Stromal cell of bone marrow (primary cell): ENCODE measurements at regions not wholly inside any gene's neighbourhood (a gene's known extent, or its start where the extent isn't known, plus 50 kb on each side); places are given as distances from the start of the nearest gene placed in this dataset.

ENCODE experiments used
- DNase-seq: peaks from one replicate; pipeline ENCODE4 v3.0.0-alpha.2; 2012; ENCODE audit warnings: low read depth

DNA sequence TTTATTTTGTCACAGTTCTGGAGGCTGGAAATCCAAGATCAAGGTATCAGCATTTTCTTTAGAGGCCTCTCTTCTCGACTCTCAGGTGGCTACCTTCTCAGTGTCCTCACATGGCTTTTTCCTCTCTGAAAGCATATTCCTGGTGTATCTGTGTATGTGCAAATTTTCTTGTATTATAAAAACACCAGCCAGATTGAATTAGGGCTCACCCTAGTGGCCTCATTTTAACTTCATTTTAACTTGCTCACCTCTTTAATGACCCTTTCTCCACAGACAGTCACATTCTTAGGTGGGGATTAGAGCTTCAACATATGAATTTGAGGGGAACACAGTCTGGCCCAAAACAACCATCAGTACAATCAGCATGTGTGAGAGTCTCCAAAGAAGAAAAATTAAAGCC is 542.4 kb upstream of the FAM241A start:
- DNase-seq, result peak; percentile 9

DNA sequence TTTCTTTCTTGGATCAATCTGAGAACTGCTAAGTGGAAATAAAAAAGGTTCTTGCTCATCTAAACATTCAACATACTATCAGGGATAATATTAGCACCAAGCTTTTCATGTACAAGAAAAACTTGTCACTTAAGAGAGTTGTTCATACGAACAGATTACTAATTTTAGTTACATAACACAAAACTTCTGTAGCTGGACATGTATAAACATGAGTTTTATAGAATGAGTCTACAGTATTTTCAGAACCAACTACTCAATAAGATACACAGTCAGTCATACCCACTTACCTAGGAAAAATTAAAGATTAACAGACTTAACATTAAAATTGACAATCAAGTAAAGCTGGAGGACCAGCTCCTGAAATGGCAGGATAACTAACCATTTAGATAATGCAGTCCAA is 540.1 kb upstream of the FAM241A start:
- DNase-seq, result no peak

DNA sequence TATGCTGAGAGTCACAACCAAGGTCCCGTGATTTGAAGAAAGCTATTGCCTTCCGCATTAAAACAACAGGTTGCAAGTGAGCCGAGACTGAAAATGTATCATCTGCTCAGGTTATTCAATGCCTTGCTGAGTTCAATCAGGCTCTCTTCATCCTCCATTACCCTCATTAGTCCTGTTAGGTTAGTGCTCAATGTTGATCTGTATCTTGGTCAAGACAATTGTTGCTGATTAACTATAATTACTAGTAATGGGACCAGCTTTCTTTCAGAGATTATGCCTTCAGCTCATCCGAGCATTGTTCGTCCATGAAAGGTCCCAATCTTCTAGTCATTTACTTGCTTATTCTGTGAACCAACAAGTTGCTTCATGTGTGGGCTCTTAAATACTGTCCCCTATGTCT is 534.6 kb upstream of the FAM241A start:
- no peak for DNase-seq

DNA sequence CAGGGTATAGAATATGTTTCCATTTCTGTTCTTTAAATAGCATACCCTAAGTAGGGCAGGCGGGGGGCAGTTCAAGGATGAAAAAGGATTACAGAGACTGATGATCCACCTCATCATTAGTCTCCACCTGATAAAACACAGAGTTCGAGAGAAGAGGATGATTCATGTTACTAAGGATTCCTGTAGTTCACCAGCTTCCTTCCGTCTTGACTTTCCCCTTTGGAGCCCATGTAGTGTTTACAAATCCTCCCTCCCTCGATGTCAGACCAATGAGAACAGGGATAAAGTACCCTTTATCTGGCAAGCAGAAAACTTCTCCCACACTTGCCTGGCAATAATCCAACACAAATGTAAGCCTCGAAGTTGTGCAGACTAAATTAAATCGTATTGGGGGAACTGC is 526.3 kb upstream of the FAM241A start:
- no peak for DNase-seq

DNA sequence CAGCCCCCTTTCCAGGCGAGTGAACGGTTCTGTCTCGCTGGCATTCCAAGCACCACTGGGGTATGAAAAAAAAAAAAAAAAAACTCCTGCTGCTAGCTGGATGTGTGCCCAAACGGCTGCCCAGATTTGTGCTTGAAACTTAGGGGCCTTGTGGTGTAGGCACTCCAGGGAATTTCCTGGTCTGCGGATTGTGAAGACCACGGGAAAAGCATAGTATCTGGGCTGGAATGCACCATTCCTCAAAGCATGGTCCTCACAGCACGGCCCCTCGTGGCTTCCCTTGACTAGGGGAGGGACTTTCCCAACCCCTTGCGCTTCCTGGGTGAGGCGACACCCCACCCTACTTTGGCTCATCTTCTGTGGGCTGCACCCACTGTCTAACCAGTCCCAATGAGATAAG is 516.8 kb upstream of the FAM241A start:
- DNase-seq, result no peak

DNA sequence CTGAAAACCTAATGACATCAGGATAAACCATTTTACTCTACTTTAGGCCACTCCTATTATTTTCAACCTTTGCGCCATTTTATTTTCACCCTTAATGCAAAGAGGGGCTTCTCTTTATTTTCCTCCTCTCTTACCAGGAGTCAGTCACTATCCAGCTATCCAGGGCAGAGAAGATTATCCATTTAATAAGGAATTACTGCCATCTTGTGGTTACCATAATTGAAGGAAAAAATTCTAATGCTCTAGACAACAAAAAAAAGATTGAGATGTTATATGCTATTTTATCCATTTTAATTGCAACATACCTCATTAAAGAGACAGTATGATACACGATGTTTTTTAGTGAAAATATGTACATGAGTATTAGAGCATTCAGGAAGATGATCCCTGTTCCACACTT is 514.5 kb upstream of the FAM241A start:
- peak; percentile 25 for DNase-seq

DNA sequence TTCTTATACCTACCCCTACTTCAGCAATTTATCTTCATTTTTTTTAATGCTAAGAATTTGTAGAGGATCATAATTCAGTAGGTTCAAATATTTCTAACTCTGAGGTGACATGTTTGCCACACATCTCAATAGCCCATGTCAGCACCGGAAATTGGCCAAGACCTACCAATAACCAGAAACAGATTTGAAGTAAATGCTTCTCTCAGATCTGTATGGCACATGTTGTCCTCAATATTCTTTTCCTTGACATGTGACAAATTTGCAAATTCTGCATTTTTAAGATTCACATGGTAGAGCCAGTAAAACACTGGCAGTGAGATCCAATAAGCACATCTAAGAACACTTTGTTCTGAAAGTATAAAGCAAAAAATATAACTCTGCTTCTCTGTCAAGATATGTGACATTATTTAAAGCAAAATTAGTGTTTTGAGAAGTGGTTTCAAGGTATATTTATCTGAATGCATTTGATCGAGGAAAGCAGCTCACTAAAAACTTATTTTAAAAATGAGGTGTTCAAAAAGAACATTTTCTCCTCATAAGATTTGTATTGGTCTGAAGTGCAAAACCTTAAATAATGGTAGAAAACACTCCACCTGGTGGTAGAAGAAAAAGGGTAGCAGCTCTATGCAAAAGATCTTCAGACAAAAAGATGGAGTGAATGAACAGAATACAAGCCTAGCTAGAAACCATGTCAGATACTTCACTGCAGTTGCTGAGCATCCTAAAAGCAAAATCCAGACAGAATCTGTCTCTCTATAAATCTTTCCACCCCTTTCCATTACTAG is 513.8 kb upstream of the FAM241A start:
- no peak for DNase-seq

DNA sequence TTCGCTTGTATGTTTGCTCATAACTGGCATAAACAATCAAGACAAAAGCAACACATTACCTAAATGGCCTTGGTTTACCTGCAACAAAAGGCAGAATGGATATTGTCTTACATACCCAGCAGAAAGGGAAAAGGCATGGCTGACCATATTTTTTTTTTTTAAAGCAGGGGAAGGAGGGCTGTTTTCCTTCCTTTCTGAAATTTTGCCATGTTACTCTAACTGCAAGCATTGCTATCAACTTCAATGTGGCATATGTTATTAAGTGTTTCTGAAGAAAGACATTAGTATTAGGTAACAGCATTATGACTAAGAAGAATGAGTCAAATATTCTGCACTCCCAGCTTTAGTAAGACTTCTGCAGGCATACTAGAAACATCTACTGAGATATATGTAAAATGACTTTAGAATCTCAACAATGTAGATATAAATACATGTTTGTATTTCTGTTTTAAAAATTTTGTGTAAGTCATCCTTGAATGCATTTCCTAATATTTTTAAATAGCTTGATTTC is 512.6 kb upstream of the FAM241A start:
- no peak for DNase-seq

DNA sequence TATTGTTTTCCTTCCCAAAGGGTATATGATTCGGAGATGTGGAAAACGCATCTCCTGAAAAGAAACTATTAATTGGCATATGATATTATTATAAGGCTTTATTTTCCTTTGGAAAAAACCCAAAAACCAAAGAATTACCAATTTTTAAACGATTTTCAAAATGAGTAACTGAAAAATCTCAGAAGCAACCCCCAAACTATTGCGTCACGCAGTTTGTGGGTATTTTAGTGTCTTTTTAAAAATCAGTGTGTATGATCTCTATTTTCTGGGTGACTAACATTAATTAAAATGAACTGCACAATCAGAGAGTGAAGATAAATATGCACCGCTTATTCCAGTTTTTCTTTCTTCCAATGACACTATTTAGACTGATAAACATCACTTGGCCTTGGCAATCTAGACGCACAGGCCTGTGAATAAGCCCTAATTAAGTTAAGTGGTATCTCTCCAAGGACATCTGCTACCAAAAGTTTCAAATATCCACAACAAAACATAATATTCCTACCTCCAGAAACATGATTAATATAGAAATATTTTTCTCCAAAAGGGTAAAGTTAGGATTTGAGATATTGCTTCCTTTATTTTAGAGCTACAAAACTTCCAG is 511.5 kb upstream of the FAM241A start:
- DNase-seq, result no peak

DNA sequence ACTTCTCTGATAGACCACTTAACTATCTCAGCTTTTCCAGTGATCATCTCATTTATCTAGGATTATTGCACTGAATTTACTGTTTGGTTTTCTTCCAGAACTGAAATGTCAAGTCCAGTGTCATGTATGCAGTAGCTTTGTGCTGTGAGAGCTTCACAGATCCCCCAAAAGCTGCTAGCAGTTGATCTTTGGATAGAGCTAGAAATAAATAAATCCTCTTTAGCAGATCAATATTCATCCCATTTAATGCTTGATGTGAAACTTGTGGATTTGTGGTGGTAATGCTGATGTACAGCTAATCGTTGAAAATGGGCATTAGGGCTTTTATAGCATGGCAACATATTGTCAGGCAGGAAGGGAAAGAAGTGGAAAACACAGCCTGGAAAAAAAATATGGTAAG is 509.6 kb upstream of the FAM241A start:
- DNase-seq, result no peak

DNA sequence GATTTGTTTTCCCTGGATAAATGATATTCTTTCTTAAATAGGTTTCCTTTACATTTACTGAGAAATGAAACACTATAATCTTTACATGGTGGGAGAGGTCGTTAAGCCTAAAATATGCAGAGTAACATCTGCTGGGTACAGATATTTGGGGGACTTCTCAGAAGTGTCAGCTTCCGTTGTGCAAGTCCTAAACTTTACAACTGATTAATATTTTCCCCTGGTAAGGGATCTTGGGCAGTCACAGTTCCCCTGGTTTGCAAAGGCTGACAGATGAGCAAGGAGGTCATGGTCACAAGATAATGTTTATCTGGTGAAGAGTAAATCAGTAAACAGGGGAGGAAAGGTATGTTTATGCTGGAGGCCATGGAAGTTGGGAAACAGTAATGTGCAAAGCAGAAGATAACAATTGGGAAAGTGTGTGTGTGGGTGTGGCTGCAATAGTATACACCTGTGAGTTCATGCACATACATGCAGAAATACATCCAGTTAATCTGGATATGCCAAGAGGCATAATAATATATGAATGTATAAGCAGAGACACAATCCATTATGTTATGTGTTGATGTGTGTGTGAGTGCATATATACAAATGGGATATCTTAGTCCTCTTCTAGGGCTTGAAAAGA is 508.2 kb upstream of the FAM241A start:
- DNase-seq, result no peak

DNA sequence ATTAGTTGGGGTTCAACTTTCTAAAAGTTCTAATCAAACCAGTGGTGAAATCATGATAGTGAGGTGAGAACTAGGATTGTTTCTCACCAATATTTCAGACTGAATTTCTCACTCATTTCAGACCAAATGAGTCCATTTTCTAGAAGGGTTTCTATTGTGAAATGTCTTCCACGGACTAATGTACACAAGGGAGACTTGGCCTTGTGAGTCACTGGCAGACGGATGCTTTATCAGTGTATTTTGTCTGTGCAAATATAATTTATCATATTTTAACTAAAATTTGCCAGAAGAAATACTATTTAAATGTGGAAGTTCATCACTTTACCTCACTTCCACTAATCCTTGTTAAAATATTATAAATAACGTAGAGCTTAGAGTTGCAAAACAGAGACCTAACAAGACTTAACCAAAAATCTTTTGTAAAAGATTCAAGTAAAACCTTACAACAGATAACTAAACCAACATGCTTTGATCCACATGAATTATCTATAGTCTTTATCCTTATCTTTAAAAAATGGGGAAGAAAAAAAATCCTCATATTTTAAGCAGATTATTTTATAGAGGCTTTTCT is 506.0 kb upstream of the FAM241A start:
- peak; percentile 26 for DNase-seq

DNA sequence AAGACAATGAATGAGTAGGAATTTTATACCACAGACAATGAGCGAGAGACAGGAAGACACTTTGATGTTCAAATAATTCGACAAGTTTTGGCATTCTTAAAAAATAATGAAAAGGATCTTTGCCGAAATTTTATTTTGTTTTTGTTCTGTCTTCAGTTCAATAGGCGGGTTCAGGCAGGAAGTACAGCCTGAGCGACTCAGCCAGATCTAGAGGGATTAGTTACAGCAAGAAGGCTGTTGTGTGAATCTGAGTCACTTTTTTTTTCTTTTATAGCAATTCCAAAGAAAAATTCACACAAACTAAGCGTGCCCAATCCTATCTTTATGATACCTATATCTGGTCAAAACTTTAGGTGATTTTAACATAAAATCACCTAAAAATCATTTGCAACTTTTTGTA is 505.4 kb upstream of the FAM241A start:
- DNase-seq, result peak; percentile 33

DNA sequence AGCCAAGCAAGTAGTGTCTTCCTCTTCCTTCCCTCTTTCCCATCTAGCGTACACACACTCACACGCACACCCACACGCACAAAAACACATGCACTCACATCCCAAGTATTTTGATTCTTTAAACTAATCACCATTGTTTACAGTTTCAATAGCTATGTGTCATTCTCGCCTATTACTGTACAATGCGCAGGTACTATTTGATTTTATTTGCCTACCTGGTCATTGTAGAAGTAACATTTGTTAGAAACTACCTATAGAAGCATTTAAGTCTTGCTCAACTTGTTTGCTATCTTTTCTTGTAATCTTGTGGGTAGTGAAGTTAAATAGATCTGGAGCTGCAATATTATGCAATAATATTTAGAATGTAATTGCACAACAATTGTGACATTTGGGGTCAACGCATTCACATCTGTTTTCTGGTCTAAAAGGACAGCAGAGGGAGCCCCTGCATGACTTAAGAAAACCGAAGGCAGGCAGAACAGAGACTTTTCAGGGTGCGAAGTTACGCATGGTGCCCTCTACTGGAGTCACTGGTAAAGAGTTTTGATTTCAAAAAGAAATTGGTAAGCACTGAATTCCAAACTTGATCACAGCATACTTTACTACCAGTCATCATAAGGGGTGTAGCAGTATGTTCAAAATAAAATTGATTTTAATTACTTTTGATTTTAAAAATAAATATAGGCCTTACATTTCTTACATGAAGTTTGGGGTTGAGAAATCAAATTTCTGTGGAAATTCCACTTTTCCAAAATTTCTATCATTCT is 503.3 kb upstream of the FAM241A start:
- DNase-seq, result peak; percentile 73

DNA sequence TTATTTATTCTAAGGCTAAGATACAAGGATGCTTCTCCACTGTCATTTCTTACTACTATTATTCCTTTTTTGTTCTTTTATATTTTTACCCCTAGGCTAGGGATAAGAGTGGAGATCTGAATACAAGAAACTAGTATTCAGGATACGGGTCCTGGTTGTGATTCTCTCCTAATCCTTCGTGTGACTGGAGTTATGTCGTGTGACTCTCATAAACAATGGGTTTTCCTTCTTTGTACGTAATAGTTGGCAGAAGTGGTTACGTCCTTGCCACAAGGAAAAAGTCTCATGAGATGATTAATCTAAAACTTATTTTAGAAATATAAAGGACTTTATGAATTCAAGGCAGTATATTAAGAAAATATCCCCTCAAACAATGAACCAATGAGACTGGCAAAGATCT is 497.2 kb upstream of the FAM241A start:
- DNase-seq, result no peak

DNA sequence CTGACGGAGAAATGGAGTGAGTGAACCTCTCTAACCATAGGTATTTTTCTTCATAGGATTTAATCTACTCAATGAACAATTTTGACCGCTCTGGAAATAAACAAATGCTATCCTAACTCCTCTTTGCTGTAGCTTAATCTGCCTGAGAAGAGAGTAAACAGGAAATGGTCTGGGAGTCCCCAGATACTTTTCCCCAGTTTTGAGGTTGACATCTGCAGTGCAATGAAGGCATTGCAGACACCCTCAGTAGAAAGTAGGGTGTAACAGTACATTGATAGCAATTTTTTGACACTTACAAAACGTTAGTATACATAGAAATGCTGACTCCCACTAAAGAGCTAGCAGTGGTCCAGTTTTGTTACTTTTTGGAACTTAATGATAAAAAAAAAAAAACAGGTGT is 495.9 kb upstream of the FAM241A start:
- no peak for DNase-seq

DNA sequence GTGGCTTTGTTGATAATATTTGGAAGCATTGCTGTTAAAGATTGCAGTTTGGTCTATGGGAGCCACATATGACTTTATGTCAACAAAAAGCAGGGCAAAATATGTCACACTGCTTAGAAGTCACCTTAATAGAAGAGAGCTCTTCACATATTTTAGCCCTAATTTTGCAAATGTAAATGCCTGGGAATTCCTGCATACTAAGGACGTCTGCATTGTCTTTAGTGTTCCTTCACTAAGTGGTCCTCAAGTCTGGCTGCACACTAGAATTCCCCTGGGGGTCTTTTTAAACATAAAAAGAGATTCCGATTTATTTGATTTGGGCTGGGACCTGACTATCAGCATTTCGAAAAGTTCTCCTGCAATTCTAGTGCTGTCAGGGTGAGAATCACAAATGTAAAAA is 495.1 kb upstream of the FAM241A start:
- DNase-seq, result no peak

DNA sequence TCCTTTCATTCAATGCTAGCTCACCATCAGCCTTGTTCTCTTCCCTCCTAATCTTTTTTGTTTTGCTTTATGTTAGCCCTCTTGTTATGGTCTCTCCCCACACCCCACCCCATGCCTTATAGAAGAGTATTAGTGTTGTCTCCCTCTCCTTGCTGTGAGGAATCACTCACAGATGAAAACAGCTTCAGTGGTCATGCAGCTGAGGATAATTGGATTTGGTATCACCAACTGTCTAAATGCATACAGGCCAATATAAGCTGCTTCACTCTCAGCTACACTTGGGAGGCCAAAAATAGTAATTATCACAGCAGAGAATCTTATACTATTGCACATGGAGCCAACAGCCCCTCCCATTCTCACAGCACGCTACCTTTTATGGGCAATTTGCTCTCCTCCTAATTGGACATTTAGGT is 494.6 kb upstream of the FAM241A start:
- DNase-seq, result no peak

DNA sequence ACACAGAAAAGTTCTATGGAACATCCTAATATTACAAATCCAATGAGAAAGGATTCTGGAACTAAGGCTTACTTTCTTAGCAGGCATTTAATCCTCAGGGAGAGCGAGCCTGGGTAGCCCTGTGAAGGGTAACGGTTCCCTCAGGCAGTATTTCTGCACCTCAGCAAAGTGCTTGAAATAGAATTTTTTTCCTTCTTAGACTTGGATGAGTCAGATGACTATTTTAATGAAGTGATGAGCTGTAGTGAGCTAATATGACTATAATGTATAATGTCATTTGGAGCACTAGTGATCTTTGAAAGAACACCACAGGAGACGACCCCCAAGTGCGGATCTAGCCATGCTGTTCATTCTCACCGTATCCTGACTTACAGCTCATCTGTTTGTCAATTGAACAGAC is 493.0 kb upstream of the FAM241A start:
- DNase-seq, result no peak

DNA sequence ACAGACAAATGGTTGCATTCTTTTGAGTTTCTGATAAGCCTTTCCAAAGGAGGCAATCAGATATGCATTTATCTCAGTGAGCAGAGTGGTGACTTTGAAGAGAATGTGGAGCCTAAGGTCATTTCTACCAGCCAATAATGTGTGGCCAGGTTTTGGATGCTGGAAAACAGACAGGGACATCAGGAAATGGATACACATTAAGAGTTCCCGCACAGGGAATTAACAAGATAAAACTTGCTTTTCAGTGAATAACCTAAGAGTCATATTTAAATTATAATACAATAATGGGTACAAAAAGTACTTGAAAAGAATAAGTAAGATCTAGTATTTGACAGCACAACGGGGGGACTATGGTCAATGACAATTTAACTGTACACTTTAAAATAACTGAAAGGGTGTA is 492.3 kb upstream of the FAM241A start:
- no peak for DNase-seq

DNA sequence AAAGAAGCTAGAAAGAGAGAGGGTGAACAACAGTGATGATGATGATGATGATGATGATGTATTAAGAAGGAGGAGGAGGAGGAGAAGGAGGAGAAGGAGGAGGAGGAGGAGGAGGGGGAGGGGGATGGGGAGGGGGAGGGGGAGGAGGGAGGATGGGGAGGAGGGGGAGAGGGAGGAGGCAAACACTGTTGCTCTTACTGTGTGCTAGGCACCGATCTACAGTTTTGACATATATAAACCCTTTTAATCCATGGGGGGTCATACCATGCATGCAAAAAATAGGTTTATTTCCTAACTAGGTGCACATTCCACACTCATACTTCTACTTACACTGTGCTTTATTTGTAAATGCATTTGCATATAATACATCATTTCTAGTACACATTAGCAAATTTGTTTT is 482.8 kb upstream of the FAM241A start:
- no peak for DNase-seq

DNA sequence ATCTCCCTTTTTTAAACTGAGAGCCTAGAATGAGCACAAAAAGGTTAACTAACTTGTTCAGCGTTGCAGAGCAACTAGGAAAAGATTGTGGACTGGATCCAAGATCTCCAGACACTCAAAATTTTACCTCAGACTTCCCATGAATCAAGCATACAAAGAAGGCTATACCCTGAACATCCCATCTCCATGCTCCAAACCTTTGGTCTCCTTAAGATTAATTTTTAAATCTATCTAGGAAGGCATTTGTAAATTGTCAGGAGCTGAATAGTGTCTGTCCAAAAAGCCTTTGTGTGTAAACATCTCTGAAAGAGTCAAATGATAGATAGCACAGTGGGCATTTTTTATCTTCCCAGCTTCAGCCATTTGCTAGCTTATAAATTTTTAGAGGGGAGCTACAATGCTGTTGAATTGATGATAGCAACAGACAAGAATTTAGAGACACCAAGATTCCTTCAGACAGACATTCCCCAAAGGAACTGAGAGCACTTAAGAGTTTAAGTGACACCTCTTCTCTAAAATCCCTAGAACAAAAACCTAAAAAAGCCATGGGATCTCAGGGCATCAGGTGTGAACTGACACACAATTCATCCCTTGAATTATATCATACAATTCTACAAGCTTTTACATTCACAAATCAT is 480.8 kb upstream of the FAM241A start:
- DNase-seq, result no peak
